Mesothelial cell of epicardium (in vitro differentiated cells): ENCODE measurements at regions not wholly inside any gene's neighbourhood (a gene's known extent, or its start where the extent isn't known, plus 50 kb on each side); places are given as distances from the start of the nearest gene placed in this dataset.

ENCODE experiments used
- DNase-seq, 2 experiments: peaks; one replicate each; pipeline ENCODE4 v3.0.0; 2021; ENCODE audit warnings: low spot score in 2 of 2; ENCODE audit not compliant: unreplicated experiment in 2 of 2
- H3K27ac Mint-ChIP-seq: 2 replicates; pipeline ENCODE4 v1.8.0; 2021; ENCODE audit warnings: mixed read lengths
- H3K27me3 Mint-ChIP-seq: 2 replicates; pipeline ENCODE4 v1.8.0; 2021; ENCODE audit warnings: low read depth, mixed read lengths
- H3K36me3 Mint-ChIP-seq: 2 replicates; pipeline ENCODE4 v1.8.0; 2021; ENCODE audit warnings: mixed read lengths
- H3K4me1 Mint-ChIP-seq: 2 replicates; pipeline ENCODE4 v1.8.0; 2021; ENCODE audit warnings: mixed read lengths
- H3K4me3 Mint-ChIP-seq: 2 replicates; pipeline ENCODE4 v1.8.0; 2021; ENCODE audit warnings: mild to moderate bottlenecking, moderate library complexity, mixed read lengths
- H3K9me3 Mint-ChIP-seq: 2 replicates; pipeline ENCODE4 v1.8.0; 2021; ENCODE audit warnings: mixed read lengths
- CTCF ChIP-seq: fragments of 200-600 bp; sonication (generic); IDR thresholded peaks from one replicate; pipeline ENCODE4 v1.5.0; 2021; ENCODE audit warnings: antibody characterized with exemption; ENCODE audit not compliant: unreplicated experiment

DNA sequence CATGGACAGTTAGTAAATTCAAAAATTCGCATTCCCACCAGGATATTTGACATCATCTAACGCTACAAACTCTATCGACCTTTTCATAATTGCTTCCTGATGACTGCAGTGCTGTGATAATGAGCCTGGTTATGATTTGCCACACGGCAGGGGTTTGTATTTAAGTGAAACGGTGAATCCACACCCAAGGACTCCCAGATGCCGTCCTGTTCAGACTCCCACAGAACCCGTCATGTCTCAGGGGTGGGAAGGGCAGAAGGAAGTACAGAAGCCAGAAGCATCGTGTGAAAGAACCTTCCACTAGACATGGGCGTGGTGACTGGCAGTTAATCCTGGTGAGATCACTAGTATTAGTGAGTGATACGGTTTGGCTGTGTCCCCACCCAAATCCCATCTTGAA is 91.2 kb upstream of the TMEM18 start:
- H3K27ac Mint-ChIP-seq: no peak overlapping the region
- H3K36me3 Mint-ChIP-seq: no peaks in the 10 kb centered on the region
- no peak overlapping the region for H3K4me3 Mint-ChIP-seq
- H3K27me3 Mint-ChIP-seq: no peaks in the 10 kb centered on the region
- TF ChIP-seq CTCF: no peak
- no peaks in the 10 kb centered on the region for H3K9me3 Mint-ChIP-seq
- peaks cover 4% of the 10 kb centered on the region for H3K4me1 Mint-ChIP-seq
- DNase-seq: no peak

DNA sequence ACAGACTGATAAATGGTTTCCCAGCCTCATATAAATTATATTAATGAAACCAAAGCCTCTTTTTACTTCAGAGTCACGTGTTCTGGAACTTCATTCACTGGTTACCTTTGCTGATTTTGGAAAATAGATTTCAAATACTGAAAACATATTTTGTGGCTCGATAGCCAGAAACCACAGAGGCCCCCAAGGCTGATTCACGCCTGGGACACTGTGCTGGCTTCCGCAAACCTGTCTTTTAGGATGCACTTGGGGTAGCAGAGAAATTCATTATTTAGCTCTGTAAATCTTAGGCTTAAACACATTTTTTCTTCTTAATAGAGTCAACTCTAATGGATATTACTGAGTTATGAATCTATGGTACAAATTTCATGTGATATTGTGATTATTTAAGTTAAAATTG is 90.7 kb upstream of the TMEM18 start:
- DNase-seq: no peak
- Mint-ChIP-seq H3K36me3 (no peaks in the 10 kb centered on the region), H3K4me1 (peaks cover 9% of the 10 kb centered on the region), H3K27me3 (no peaks in the 10 kb centered on the region), H3K27ac (no peak overlapping the region), H3K9me3 (no peaks in the 10 kb centered on the region), H3K4me3 (no peak overlapping the region)
- TF ChIP-seq CTCF: no peak

- Mint-ChIP-seq H3K9me3 (no peaks in the 10 kb centered on the region), H3K27me3 (no peaks in the 10 kb centered on the region), H3K36me3 (no peaks in the 10 kb centered on the region), H3K4me1 (peaks cover 13% of the 10 kb centered on the region), H3K27ac (no peak overlapping the region), H3K4me3 (no peak overlapping the region)
- no peak for DNase-seq
- no peak for TF ChIP-seq CTCF
Measured at GRCh38 chr2:767440-767839, 90.2 kb upstream of the TMEM18 start.

GRCh38 chr2:766255-766654 is 89.0 kb upstream of the TMEM18 start:
- H3K4me3 Mint-ChIP-seq: no peak overlapping the region
- no peak for TF ChIP-seq CTCF

GRCh38 chr2:765369-765768 is 88.2 kb upstream of the TMEM18 start:
- no peak for TF ChIP-seq CTCF
- Mint-ChIP-seq H3K9me3 (no peaks in the 10 kb centered on the region), H3K27me3 (no peaks in the 10 kb centered on the region), H3K4me3 (no peak overlapping the region), H3K4me1 (peaks cover 27% of the 10 kb centered on the region), H3K27ac (no peak overlapping the region), H3K36me3 (no peaks in the 10 kb centered on the region)
- DNase-seq: no peak

More at GRCh38 chr2:766255-766654, 89.0 kb upstream of the TMEM18 start:
- H3K36me3 Mint-ChIP-seq: no peaks in the 10 kb centered on the region
- no peak overlapping the region for H3K27ac Mint-ChIP-seq
- peaks cover 21% of the 10 kb centered on the region for H3K4me1 Mint-ChIP-seq
- H3K9me3 Mint-ChIP-seq: no peaks in the 10 kb centered on the region
- no peaks in the 10 kb centered on the region for H3K27me3 Mint-ChIP-seq
- DNase-seq: no peak
